ENCODE measurements at regions not wholly inside any gene's neighbourhood (a gene's known extent, or its start where the extent isn't known, plus 50 kb on each side); places are given as distances from the start of the nearest gene placed in this dataset.

DNA sequence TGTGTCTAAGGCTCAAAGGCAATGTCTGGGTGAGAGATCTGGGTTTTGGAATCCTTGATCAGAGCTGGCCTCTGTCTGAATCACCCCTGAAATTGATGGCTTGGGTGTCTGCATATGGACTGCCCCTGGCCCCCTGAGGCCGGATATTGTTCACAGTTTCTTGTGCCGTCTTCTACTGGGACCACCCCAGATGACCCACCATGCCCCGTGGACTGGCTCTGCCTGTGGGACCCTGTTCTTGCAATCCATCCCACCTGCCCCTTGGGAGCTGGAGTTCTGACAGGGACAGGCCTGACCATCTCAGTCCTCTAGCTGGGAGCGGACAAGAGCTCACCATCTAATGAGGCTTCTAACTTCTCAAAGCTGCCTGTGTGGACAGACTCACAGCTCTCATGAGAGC lies 119.9 kb downstream of the FAM43A start:
- DNase-seq = no peak

DNA sequence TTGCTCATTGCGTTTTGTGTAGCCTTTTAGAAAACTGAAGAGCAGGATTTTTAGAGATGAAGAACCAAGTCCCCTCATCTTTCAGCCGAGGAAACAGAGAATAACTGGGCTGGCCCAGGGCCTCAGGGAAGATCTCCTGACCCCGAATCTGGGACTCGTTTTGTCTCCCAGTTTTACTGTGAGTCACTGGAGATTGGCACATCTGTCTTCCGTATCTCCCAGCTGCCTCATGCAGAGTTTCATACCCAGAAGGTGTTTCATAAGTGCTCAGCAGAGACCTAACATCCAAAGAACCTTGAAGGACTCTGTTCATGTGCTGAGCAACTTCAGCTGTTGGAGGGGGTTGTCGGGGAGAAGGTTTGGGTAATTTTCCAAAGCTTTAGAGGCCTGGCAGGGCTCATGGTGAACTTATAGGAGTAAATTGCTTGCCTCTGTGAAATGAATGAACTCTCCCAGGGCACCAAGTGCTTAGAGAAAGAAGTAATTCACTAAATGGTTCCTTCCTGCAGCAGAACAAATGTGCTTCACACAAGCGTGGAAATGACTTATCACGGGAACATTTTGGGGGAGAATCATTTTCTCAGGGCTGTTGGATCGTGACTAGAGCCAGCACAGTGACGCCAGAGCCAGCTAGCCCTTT lies 121.4 kb downstream of the FAM43A start:
- DNase-seq = no peak

DNA sequence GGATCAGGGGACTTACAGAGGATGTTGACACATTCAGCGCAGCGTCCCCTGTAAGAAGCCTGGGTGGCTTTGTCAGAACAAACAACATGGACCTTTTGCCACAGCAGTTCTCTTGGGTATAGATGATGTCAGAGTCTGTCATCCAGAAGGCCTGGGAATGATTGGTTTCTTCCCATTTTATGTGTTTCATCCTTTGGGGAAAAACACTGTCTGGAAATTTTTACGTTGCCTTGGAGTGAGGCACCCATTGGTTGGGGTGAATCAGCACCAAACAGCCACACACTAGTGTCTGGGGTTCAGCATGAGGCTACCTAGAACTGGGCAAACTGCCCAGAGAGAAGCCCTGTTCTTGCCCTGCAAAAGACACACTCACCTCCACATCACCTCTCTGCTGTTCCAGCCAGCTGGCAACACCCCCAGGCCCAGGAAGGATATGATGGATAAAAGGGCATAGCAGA lies 123.0 kb downstream of the FAM43A start:
- DNase-seq = no peak

DNA sequence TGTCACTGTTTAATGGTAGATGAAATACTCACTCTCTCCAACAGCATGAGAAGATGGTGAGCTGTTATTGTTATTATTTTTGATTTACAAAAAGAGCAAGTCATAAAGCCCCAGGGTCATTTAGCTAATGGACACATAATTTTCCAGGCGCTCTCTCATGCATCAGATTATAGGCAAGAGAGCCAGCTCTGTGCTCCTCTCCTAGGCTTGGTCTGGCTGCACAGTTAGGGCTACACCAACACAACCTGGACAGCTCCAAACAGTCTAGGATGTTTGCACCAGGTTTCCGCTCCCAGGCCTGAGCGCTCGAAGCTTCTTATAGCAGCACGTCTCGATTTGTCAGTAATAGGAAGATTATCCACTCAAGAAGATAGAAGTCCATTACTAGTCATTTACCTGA lies 123.7 kb downstream of the FAM43A start:
- no peak for DNase-seq

DNA sequence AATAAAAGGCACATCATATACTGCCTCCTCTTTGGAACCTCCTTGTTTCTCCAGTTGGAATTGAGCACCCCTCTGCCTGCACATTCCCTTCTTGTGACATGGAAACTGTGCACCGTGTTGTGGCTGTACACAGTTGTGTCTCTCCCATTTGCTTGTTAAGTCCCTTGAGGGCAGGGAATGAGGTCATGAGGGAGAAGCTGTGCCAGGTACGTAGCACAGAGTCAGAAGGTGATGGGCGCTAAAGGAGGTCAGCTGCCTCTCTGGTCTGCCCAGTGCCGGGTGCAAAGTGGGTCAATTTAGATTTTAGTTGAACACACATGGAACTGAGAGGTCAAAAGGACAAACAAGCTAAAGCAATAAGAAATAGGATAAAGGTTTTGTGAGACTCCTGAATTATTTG lies 124.4 kb downstream of the FAM43A start:
- DNase-seq = no peak

DNA sequence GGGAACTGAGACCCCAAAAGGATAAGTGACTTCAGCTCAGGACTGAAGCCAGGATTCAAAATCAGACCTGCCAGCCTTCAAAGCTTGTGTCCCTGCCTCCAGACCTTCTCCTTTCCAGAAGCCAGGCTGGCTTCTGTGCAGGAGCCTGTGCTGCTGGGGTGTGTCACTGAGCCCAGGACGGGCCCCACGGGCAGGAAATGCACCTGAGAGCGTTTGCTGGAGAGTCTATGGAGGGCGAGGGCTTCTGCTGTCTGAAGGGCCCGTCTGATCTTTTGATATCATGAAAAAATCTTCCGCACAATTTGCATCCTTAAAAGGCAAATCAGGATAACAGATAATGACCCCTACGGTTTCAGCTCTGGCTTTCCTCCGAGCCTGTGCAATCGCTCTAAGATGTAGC lies 125.4 kb downstream of the FAM43A start:
- DNase-seq = no peak

DNA sequence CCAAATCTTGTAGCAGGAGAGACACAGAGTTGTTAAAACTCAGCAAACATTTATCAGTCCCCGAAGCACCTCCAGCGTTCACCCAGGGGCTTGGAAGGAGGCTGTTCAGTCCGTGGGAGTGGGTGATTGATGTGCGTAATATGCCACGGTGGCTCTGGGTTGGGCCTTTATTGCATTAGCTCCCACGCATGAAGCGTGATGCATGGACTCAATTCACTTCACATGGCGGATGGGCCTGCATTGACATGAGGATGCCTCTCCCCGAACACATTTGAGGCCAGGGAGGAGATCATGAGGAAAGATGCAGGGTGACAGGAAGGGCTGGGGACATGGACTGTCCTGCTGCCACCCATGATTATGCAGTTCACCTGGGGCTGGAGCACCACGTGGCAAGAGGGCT lies 126.5 kb downstream of the FAM43A start:
- no peak for DNase-seq

DNA sequence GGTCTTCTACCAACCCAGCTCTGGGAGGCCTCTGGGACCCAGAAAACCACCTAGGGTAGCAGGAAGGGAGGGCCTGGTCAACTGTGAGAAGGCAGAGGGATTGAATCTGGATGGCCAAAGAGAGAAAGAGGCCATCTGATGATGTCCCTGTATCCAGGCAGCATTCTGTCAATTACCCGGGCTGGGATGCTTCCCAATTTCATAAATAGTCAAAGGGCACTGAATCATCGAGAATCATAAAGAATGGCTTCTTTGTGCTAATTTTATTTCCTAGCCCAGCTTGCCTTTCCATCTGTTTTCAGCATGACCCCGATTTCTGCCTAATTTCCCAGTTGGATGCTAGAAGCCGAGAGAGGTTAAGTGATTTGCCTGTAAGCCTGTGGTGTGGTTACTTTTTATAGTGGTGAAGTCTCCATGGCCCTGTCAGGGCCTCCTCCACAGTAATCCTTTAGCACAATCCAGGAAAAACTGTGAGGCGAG lies 129.2 kb downstream of the FAM43A start:
- no peak for DNase-seq

DNA sequence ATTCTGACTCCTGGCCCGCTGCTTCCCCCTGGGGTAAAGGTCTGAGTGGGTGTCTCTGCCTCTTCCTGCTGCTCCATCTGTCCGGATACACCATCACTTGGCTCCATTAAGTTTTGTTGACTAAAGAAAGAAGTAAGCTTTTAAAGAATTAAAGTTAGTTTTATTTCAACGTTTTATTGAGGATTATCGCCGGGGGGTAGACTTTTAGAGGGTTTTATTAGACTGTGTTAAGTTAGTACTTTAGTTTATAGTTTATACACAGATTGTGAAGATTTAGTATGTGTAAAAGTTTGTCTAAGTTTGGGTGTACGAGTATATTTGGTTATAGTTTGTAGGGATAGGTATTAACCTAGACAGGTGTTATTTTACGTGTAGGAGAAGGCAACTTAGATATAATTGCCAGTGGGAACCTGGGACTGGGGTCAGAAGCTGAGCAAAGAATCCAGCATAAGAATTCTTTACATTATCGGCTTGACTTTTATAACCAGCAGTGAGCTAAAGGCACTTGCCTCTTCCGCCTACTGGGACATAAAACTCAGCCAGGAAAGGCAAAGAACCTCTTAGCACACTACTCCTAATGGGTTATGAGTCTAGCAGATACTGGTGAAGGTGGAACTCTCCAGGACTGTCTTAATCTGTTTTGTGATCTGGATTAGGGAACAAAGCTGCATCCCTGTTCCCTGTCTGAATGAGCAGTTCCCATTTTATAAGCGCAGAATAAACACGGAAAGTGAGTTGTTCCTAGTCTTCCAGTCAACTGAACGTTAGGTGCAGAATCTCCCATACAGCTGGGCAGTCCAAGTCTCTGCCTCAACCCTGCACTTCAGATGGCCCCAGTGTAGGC lies 131.3 kb downstream of the FAM43A start:
- DNase-seq = no peak

DNA sequence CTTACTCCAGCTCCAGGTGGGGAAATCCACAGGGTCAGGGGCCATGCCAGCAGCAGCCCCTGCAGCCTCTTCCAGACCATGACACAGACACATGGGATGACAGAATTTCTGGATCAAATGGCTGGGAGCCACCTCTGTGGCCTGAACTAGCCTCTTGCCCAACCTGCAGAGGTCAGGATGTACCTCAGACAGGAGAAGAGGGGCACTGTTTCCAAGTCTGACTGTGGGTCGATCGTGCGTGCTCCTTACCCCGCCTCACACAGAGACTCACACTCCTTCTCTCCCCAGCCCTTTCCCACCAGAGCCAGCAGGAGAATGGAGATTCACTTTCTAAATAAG lies 131.9 kb downstream of the FAM43A start:
- no peak for DNase-seq

DNA sequence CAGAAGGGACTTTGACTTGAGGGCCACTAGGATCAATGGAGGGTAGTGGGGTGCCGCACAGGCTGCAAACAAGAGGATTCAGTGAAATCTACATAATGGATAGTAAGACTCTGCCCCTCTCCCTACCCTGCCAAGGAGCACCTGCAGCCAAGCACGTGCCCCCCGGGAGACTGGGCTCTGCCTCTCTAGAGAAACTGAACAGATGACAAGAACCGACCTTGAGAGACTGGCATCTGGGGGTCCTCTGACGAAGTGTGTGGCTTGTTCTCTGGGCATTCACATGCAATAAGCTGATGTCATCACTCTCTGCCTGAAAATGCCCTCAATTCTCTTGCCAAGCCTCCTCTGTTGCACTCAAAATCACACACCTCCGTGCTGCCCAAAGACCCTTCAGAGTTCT lies 132.3 kb downstream of the FAM43A start:
- no peak for DNase-seq

DNA sequence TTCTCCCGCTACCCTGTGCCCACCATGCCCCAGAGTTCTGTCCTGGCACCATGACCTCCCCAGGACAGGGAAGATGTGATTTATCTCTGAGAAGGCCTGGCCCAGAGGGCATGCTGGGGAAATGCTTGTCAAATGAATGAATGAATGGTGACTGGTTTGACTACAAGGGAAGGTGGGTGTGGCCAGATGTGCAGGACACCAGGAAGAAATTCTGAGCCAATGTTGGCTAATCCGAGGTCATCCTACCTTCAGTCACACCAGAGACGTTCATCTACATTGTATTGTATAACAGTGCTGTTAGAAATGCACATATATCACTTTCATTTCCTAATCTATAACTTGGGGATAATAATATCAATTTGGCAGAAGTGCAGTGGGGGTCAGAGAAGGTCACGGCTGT lies 138.4 kb downstream of the FAM43A start:
- DNase-seq = no peak

DNA sequence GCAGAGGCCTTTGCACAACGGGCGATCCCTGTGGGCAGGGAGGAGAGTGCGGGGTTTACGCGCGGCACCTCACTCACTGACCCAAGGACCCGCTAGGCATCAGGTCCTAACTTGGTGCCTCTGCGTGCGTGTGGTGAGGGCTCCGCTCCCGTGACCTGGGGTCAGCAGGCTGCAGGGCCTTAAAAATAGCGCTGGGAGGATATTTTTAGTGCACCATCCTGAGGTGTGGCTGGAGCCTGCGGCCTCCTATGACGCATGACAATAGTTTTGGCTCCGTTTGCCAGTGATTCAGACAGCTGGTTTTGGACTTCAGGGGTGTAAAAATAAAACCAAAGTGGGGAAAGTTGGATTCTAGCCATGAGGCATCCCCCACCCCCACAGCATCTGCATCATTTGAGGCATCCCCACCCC lies 139.0 kb downstream of the FAM43A start:
- peak; percentile 44 for DNase-seq

DNA sequence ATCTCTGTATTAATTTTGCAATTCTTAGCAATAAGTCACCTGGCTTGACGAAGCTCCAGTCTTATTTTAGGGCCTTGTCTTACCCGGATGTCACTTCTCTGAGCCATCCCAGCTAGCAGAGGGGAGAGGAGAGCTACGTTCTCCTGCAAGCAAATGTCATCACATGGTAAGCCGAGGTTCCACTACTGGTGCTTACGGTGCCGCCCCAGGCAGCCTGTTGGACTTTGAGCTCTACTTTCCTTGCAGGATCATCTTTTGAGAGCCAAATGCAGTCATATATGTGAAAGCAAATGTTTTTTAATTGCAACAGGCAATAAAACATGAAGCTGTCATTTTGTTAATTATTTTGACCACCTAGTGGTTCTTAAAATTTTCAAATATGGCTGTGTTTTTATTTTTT lies 140.9 kb downstream of the FAM43A start:
- DNase-seq = no peak

DNA sequence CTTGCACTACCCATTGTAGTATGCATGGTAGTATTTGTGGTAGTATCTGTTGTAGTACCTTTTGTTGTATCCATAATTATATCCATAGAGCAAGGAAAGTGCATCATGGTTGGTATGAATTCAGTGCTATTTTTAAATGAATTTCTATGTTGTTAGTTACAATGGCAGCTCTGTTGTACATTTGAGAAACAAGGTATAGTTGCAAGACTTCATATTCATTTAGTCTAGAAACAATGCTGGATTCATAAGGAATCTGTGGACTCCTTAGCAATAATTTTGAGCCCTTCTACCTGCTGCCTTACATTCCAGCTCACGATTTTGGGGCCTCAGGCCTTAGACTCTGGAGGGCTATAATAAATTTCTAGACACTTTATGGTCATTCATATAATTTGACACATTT lies 141.8 kb downstream of the FAM43A start:
- no peak for DNase-seq

DNA sequence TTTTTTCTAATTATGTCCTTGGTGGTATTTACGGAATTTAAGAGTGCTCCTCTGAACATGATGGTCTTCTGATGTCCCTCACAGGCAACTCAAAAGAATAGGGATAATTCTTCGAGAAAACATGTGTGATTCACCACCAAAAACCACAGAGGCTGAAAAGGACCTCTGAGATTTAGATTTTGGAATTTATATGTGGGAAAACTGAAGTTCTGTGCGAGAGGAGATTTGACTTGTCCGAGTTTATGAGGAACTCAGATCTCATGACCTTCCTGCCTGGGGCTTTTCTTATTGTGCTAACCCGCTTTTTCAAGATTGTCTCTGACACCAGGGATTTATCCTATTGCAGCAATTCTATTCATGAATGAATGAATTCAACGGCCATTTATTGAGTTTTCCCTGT lies 142.4 kb downstream of the FAM43A start:
- DNase-seq = no peak

DNA sequence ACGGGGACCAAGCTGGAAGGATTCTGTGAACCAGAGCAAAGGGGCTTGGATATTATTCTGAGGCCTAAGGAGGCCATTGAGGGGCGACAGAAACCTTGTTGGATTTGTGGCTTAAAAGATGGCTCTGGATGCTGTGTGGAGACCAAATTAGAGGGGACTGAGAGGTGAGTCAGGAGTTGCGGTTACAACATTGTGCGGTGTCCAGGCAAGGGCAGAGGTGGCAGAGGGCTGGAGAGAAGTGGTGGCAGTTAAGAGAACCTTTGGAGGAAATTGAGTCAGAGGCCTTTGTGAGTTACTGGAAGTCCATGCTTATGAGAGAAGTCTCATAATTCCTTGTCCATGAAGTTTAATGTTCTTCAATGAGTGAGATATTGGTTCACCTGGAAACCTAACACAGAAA lies 143.2 kb downstream of the FAM43A start:
- no peak for DNase-seq

DNA sequence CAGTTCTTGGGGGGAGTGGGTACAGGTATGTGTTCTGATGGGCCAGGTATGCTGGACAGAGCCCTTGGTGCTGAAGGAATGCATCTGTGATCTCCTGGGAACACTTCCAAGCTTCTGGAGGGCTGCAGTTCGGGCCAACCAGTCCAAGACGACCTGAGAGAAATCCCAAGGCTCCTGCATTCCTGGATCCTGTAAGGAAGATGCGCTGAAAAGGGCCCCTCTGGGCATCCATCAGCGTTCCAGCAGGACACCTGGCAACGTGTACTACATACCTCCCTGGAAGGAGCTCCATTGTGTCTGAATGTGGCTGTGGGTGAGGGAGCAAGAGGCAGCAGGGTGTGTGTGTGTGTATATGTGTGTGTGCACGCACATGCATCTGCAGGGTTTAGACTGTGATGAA lies 144.7 kb downstream of the FAM43A start:
- DNase-seq = no peak

DNA sequence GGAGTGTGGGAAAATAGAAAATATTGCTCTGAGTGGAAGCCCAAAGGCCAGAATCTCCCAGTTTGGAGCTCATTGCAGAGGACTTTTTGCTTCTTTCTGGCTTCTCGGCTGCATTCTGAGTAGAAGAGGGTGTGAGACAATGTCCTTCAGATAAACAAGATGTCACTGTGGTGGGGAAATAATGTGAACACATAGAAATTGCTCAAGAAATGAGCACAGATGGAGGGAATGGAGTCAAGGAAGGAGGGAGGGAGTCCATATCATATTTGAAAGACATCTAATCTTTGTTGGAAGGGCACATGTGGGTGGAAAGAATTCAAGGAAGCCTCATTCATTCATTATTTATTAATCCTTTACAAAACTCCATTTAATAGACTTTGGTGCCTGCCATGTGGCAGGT lies 145.3 kb downstream of the FAM43A start:
- no peak for DNase-seq

DNA sequence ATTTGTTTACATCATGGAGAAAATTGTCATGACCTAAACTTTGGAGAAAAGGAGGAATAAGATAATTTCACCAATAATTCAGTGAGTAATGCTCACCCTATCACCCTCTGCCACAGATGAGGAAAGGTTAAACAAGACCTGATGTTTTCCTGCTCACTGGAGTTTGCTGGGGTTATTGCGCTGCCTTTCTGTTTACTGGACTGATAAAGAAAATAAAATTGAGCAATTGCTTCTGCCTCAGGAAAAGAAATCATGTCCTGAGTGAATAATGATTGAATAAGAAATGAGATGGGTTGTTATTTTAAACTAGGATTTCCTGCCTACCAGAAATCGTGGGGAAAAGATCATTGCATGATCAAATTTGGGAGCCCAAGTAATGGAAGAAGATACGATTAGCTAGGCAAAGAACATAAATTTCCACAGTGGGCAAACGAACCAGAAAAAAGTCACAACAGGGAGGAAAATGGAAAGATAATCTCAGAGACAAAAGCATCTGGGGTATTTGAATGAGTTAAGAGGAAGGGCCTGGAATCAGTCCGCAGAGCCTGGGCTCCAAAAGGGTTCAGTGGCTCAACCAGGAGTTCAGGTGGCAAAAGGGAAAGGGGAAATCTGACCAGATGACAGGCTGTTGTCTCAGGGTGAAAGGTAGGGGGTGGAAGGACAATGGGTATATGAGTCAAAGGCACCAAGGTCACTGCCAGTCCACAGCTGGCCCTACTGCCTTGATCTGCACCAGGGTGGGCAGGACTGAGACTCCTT lies 146.8 kb downstream of the FAM43A start:
- no peak for DNase-seq

DNA sequence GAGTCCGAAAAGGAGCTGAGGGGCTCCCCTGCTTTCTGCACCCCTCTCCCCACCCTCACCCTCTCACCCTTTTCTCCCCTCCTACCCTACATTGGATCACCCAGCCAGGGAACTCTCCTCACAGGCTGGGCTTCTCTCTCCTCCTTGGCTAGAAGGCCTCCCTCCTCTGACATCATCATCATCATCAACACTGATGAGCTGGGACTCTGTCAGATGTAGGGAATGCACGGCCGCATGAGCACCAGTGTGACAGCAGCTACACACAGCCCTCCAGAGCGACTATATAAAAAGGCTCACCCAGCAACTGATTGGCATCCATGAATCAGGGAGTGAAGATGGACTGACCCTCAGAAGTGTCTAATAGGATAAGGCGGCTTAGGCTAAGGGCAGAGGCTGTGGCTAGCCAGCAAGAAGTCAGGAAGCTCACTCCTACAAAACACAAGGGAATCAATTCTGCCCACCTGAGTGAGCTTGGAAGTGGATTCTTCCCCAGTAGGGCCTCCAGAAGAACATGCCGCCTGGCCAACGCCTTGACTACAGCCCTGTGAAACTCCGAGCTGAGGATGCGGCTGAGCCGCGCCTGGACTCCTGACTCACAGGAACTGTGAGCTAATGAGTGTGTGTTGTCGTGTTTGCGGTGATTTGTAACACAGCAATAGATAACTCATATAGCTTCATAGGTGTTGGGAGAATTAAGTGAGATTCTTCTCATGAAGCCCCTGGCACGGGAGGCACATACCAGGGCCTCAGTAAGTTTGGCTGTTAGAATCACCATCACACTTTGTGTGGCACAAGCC lies 147.6 kb downstream of the FAM43A start:
- no peak for DNase-seq

DNA sequence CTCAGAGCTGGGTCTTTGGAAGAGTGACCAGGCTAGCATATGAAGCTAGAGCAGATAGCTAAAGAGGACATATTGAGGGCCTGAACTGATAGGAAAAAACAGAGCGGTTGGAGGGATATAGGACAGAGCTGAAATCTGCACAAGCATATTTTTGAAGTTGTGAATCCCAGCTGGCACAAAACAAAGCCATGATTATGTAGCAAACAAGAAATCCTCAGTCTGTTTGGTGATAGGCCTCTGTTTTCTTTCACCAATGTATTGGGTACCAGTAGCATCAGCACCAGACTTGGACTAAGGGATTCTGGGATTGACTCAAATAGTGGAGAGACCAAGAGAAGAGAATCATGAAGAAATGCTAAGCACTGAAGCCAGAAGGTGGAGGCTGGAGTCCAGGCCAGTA lies 151.0 kb downstream of the FAM43A start:
- DNase-seq = no peak
